GM21576 (cell line): ENCODE measurements at regions not wholly inside any gene's neighbourhood (a gene's known extent, or its start where the extent isn't known, plus 50 kb on each side); places are given as distances from the start of the nearest gene placed in this dataset.
"Not testable (repeated sequence)": the region's sequence is repeated elsewhere in the genome, so short reads cannot be mapped to it uniquely, and the experiment has no call there.

ENCODE experiments used
- ATAC-seq: cut with Tn5 transposase; IDR thresholded peaks from one replicate; pipeline ENCODE4 v1.9.1; 2021; ENCODE audit warnings: mild to moderate bottlenecking, moderate library complexity; ENCODE audit not compliant: unreplicated experiment

- ATAC-seq, result no peak
Measured at GRCh38 chr10:33041783-33042437, 83.9 kb upstream of the ITGB1 start.

GRCh38 chr10:33040436-33040835 is 82.4 kb upstream of the ITGB1 start:
- ATAC-seq, result no peak

GRCh38 chr10:33039181-33039580 is 81.2 kb upstream of the ITGB1 start:
- no peak for ATAC-seq

- no peak for ATAC-seq
Measured at GRCh38 chr10:33038672-33039071, 80.6 kb upstream of the ITGB1 start.

GRCh38 chr10:33037726-33038125 is 79.7 kb upstream of the ITGB1 start:
- no peak for ATAC-seq

- ATAC-seq, result no peak
Measured at GRCh38 chr10:33036670-33037069, 78.6 kb upstream of the ITGB1 start.

GRCh38 chr10:33035411-33035810 is 77.4 kb upstream of the ITGB1 start:
- no peak for ATAC-seq

GRCh38 chr10:33034931-33035330 is 76.9 kb upstream of the ITGB1 start:
- ATAC-seq, result no peak

- no peak for ATAC-seq
Measured at GRCh38 chr10:33032654-33033151, 74.7 kb upstream of the ITGB1 start.

- ATAC-seq, result no peak
Measured at GRCh38 chr10:33031815-33032653, 74.0 kb upstream of the ITGB1 start.

GRCh38 chr10:33031171-33031570 is 73.1 kb upstream of the ITGB1 start:
- ATAC-seq, result no peak

- ATAC-seq, result not testable (repeated sequence)
Measured at GRCh38 chr10:33028515-33028914, 70.5 kb upstream of the ITGB1 start.

GRCh38 chr10:33027088-33027487 is 69.1 kb upstream of the ITGB1 start:
- ATAC-seq, result no peak

- no peak for ATAC-seq
Measured at GRCh38 chr10:33026422-33026821, 68.4 kb upstream of the ITGB1 start.

- ATAC-seq, result no peak
Measured at GRCh38 chr10:33025910-33026309, 67.9 kb upstream of the ITGB1 start.

- peak; percentile 83 for ATAC-seq
Measured at GRCh38 chr10:33025039-33025438, 67.0 kb upstream of the ITGB1 start.

GRCh38 chr10:33022691-33023090 is 64.7 kb upstream of the ITGB1 start:
- ATAC-seq, result no peak

GRCh38 chr10:33022090-33022489 is 64.1 kb upstream of the ITGB1 start:
- no peak for ATAC-seq

- no peak for ATAC-seq
Measured at GRCh38 chr10:33016988-33017387, 59.0 kb upstream of the ITGB1 start.

- no peak for ATAC-seq
Measured at GRCh38 chr10:33015761-33016547, 57.9 kb upstream of the ITGB1 start.

GRCh38 chr10:33013331-33013730 is 55.3 kb upstream of the ITGB1 start:
- not testable (repeated sequence) for ATAC-seq
